ENCODE measurements at regions not wholly inside any gene's neighbourhood (a gene's known extent, or its start where the extent isn't known, plus 50 kb on each side); places are given as distances from the start of the nearest gene placed in this dataset.

DNA sequence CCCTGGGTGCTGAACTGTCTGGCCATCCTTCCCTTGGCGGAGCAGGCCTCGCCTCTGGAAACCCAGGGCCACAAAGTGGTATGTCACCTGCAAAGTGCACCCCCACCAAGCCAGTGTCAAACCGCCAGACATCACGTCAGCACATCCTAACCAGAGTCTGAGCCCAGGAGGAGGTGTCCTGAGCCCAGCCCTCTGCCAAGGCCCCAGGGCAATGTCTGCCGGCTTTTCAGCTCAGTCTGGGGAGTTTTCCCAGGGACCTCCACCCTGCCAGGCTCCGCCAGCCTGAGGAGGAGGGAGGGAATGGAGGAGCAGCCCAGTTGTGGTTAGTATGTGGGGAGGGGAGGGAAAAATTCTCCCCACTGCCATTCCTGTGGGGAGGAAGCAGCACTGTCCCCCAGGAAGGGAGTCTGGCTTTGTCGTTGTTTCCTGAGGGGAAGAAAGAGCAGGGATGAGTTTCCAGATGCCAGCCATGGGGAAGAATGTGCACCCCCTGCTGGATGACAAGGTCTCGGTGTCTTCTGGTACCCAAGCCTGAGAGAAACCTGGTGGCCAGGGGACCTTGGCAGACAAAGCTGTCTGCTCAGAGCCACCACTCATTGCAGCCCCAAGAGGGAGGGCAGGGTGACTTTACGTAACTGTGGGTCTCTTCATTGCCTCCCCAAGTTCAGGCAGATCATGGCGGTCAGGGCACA lies 81.4 kb upstream of the CD82 start:
- no peaks in the 10 kb centered on the region for H3K27me3 ChIP-seq (ENCODE audit: control insufficient read depth, insufficient read depth, low read length, poor library complexity, severe bottlenecking)
- no peaks in the 10 kb centered on the region for H3K36me3 ChIP-seq (ENCODE audit: control insufficient read depth, insufficient read depth, low read length)
- 82 to 84% methylated on average over 10 of the region's 10 CpGs for WGBS, 2 experiments
- no peak overlapping the region for H3K27ac ChIP-seq (ENCODE audit: insufficient read depth, low read depth, low read length, poor library complexity, severe bottlenecking)
- no peaks in the 10 kb centered on the region for H3K4me1 ChIP-seq (ENCODE audit: control insufficient read depth, insufficient read depth, low read length)
- H3K9me3 ChIP-seq (ENCODE audit: control insufficient read depth, low read length), result no peaks in the 10 kb centered on the region
- no peak overlapping the region for H3K4me3 ChIP-seq (ENCODE audit: insufficient read depth, low read depth, low read length)

DNA sequence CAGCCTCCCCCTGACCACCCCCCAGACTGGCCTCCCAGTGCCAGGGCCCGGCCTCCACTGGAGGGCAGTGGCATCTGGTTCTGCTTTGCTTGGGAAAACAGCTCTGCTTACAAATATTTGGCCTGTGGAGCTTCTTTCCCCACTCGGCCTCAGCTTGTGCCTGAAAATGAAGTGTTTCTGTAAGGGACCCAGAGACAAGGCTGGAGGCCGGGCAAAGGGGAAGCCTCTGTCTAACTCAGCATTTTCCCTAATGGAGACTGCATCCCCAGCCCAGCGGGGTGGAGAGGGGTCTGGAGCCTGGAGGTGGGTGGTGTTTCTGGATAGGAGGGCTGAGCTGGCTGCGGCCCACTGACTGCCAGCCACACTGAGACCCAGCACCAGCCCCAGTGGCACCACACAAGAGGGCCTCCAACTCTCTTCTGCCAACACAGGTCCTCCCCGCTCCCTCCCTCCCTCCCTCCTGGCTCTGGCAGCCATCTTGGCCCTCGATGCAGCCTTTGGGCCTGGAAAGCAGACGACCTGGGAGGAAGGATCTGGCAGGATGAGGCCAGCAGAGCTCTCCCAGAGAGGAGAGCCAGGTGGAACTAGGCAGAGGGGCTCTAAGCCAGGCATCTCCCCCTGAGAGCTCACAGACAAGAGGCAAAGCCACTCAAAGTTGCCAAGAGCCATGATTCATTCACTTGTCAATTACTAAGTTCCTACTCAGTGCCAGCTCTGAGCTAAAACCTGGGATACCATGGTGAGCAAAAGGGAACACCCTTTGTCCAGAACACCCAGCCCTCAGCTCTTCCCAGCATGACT lies 77.1 kb upstream of the CD82 start:
- WGBS, 2 experiments, result 88 to 90% methylated on average over 8 of the region's 8 CpGs
- H3K4me3 ChIP-seq (ENCODE audit: insufficient read depth, low read depth, low read length), result no peak overlapping the region
- H3K27me3 ChIP-seq (ENCODE audit: control insufficient read depth, insufficient read depth, low read length, poor library complexity, severe bottlenecking), result no peaks in the 10 kb centered on the region
- no peak overlapping the region for H3K27ac ChIP-seq (ENCODE audit: insufficient read depth, low read depth, low read length, poor library complexity, severe bottlenecking)
- no peaks in the 10 kb centered on the region for H3K36me3 ChIP-seq (ENCODE audit: control insufficient read depth, insufficient read depth, low read length)
- no peaks in the 10 kb centered on the region for H3K4me1 ChIP-seq (ENCODE audit: control insufficient read depth, insufficient read depth, low read length)
- H3K9me3 ChIP-seq (ENCODE audit: control insufficient read depth, low read length), result no peaks in the 10 kb centered on the region

DNA sequence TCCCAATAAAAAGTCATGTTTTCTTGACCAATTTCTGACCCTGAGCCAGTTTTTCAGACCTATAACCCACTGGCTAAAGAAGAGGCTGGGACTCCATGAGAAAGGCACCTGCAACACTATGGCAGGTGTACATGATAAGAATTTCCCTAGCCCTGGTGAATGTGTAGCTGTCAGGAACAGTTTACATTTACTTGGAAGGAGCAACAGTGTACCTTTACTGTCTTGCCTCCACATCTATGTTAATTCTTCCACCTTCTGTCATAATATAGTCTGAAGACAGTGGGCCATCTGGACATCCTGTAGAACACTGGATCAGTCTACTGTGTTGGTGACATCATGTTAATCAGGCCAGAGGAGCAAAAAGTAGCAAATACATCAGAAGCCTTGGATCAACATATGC lies 72.1 kb upstream of the CD82 start:
- H3K36me3 ChIP-seq (ENCODE audit: control insufficient read depth, insufficient read depth, low read length), result no peaks in the 10 kb centered on the region
- H3K27me3 ChIP-seq (ENCODE audit: control insufficient read depth, insufficient read depth, low read length, poor library complexity, severe bottlenecking), result no peaks in the 10 kb centered on the region

DNA sequence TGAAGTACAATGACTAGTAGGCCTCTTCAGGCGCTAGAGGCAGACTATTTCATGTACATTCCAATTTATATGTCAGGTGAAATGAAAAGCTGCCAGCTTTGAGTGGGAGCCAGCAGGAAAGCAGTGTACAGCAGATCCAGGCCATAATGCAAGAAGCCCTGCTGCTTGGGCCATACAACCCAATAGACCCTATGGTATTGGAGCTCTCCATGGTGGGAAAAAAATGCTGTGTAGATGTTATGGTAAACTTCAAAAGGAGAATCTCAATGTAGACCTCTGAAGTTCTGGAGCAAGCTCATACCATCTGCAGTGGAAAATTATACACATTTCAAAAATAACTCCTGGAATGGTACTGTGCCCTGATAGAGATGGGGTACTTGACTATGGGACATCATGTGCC lies 71.5 kb upstream of the CD82 start:
- Histone ChIP-seq H3K4me3 (ENCODE audit: insufficient read depth, low read depth, low read length) (no peak overlapping the region), H3K36me3 (ENCODE audit: control insufficient read depth, insufficient read depth, low read length) (no peaks in the 10 kb centered on the region), H3K9me3 (ENCODE audit: control insufficient read depth, low read length) (no peaks in the 10 kb centered on the region), H3K27me3 (ENCODE audit: control insufficient read depth, insufficient read depth, low read length, poor library complexity, severe bottlenecking) (no peaks in the 10 kb centered on the region), H3K27ac (ENCODE audit: insufficient read depth, low read depth, low read length, poor library complexity, severe bottlenecking) (no peak overlapping the region), H3K4me1 (ENCODE audit: control insufficient read depth, insufficient read depth, low read length) (no peaks in the 10 kb centered on the region)
- 92 to 100% methylated on average over 1 of the region's 1 CpG for WGBS, 2 experiments

More for the DNA sequence above, 72.1 kb upstream of the CD82 start:
- Histone ChIP-seq H3K4me3 (ENCODE audit: insufficient read depth, low read depth, low read length) (no peak overlapping the region), H3K4me1 (ENCODE audit: control insufficient read depth, insufficient read depth, low read length) (no peaks in the 10 kb centered on the region), H3K27ac (ENCODE audit: insufficient read depth, low read depth, low read length, poor library complexity, severe bottlenecking) (no peak overlapping the region), H3K9me3 (ENCODE audit: control insufficient read depth, low read length) (no peaks in the 10 kb centered on the region)

DNA sequence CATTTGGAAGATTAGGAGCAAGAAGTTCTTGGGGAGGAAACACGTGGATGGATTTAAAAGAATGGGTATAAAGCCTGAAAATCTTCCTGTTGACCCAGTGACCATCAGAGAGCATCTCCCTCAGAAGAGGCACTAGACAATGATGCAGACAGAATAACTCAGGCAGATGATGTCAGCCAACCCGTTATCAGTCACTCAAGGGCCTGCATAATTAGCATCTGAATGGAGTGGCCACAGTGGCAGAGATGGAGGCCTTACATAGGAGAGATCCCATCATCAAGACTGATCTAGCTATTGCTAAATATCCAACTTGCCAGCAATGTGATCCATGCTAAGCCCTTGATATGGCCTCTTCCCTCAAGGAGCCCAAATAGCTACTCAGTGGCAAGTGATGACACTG lies 70.7 kb upstream of the CD82 start:
- Histone ChIP-seq H3K4me1 (ENCODE audit: control insufficient read depth, insufficient read depth, low read length) (no peaks in the 10 kb centered on the region), H3K36me3 (ENCODE audit: control insufficient read depth, insufficient read depth, low read length) (no peaks in the 10 kb centered on the region), H3K27me3 (ENCODE audit: control insufficient read depth, insufficient read depth, low read length, poor library complexity, severe bottlenecking) (no peaks in the 10 kb centered on the region), H3K4me3 (ENCODE audit: insufficient read depth, low read depth, low read length) (no peak overlapping the region), H3K9me3 (ENCODE audit: control insufficient read depth, low read length) (no peaks in the 10 kb centered on the region), H3K27ac (ENCODE audit: insufficient read depth, low read depth, low read length, poor library complexity, severe bottlenecking) (no peak overlapping the region)
- WGBS, 2 experiments, result 63 to 71% methylated on average over 2 of the region's 2 CpGs

DNA sequence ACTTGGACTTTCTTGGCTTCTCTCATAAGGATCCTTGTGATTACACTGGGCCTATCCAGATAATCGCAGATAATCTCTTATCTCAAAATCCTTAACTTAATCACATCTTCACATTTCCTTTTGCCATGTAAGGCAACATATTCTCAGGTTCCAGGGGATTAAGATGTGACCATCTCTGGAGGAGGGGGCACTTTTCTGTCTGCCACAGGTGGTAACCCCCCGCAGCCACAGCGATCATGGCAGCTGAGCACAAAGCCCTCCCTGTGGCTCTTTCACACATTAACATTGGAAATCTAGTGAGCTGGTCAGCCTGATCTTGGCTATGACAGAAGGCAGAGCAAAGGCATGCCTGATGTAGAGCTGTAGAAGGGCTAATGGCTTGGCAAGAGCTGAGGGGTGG lies 69.1 kb upstream of the CD82 start:
- Histone ChIP-seq H3K27ac (ENCODE audit: insufficient read depth, low read depth, low read length, poor library complexity, severe bottlenecking) (no peak overlapping the region), H3K9me3 (ENCODE audit: control insufficient read depth, low read length) (no peaks in the 10 kb centered on the region), H3K4me3 (ENCODE audit: insufficient read depth, low read depth, low read length) (no peak overlapping the region), H3K36me3 (ENCODE audit: control insufficient read depth, insufficient read depth, low read length) (no peaks in the 10 kb centered on the region), H3K4me1 (ENCODE audit: control insufficient read depth, insufficient read depth, low read length) (no peaks in the 10 kb centered on the region), H3K27me3 (ENCODE audit: control insufficient read depth, insufficient read depth, low read length, poor library complexity, severe bottlenecking) (no peaks in the 10 kb centered on the region)
- WGBS, 2 experiments, result 81 to 83% methylated on average over 3 of the region's 3 CpGs

DNA sequence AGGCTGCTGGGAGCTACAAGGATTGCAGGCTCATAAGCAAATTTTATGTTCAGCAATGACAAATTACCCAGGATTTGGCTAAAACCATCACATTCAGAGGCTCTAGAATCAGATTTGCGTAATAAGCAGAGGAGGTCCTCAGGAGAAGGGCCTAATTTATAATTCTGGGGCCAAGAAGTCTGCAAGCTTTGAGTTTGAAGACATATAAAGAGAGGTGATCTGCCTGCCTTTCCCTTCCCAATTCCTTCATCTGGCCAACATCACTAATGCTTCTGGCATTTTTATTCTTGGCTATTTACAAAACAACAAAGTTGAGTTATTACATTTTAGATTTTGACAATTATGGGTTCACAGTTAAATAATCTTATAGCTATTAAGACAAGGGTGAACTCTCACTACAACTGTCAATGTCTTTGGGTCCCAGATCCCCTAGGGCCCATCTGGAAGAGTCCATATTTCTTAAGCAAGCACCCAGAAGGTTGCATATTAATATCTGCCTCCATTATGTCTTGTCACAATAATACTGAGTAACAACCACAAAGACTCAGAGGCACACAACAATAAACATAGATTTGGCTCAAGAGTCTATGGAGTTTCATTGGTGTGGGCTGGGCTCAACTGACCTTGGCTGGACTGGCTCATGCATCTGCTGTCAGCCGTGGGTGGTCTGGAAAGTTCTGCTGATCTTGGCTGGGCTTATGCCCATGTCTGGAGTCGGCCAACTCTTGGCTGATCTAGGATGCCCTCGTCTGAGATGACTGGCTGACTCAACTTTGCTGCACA lies 67.2 kb upstream of the CD82 start:
- WGBS, 2 experiments, result 90 to 94% methylated on average over 4 of the region's 4 CpGs
- no peaks in the 10 kb centered on the region for H3K36me3 ChIP-seq (ENCODE audit: control insufficient read depth, insufficient read depth, low read length)

DNA sequence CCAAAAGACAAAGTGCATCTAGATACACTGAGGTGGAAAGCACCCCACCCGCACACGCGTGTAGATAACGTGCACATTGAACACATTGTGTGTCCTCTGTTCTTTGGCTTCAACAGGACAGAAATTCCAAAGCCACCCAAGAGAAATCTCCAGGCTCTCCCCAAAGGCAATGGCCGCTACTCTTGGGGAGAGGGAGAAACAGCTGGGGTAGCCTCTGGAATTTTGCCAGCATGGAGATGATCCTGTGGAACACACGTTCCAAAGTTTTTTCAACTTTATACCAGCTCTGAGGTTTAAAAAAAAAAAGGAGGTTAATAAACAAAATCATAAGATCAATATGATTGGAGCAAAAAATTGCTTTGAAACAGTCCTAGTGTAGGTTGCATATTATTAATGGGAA lies 63.0 kb upstream of the CD82 start:
- Histone ChIP-seq H3K36me3 (ENCODE audit: control insufficient read depth, insufficient read depth, low read length) (no peaks in the 10 kb centered on the region), H3K27ac (ENCODE audit: insufficient read depth, low read depth, low read length, poor library complexity, severe bottlenecking) (no peak overlapping the region), H3K4me1 (ENCODE audit: control insufficient read depth, insufficient read depth, low read length) (no peaks in the 10 kb centered on the region), H3K4me3 (ENCODE audit: insufficient read depth, low read depth, low read length) (no peak overlapping the region), H3K27me3 (ENCODE audit: control insufficient read depth, insufficient read depth, low read length, poor library complexity, severe bottlenecking) (no peaks in the 10 kb centered on the region), H3K9me3 (ENCODE audit: control insufficient read depth, low read length) (no peaks in the 10 kb centered on the region)
- 96 to 98% methylated on average over 6 of the region's 6 CpGs for WGBS, 2 experiments

More for the DNA sequence above, 67.2 kb upstream of the CD82 start:
- H3K27ac ChIP-seq (ENCODE audit: insufficient read depth, low read depth, low read length, poor library complexity, severe bottlenecking), result no peak overlapping the region
- no peak overlapping the region for H3K4me3 ChIP-seq (ENCODE audit: insufficient read depth, low read depth, low read length)
- H3K27me3 ChIP-seq (ENCODE audit: control insufficient read depth, insufficient read depth, low read length, poor library complexity, severe bottlenecking), result no peaks in the 10 kb centered on the region
- H3K9me3 ChIP-seq (ENCODE audit: control insufficient read depth, low read length), result no peaks in the 10 kb centered on the region
- H3K4me1 ChIP-seq (ENCODE audit: control insufficient read depth, insufficient read depth, low read length), result no peaks in the 10 kb centered on the region

DNA sequence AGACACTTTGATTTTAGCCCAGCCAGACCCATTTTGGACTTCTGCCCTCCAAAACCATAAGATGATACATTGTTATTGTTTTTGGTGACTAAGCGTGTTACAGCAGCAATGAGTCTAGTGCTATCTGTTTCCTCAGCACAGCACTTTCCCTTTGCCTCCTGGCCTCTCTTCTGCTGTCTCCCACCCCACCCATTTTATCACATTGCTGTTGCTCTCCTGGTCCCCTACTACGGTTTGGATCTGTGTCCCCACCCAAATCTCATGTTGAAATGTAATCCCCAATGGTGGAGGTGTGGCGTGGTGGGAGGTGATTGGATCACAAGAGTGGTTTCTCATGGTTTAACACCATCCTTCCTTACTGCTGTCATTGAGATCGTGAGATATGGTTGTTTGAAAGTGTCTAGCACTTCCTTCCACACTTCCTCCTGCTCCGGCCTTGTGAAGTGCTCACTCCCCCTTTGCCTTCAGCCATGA lies 59.8 kb upstream of the CD82 start:
- WGBS, 2 experiments, result 83 to 92% methylated on average over 4 of the region's 5 CpGs
- Histone ChIP-seq H3K4me3 (ENCODE audit: insufficient read depth, low read depth, low read length) (no peak overlapping the region), H3K9me3 (ENCODE audit: control insufficient read depth, low read length) (no peaks in the 10 kb centered on the region), H3K27ac (ENCODE audit: insufficient read depth, low read depth, low read length, poor library complexity, severe bottlenecking) (no peak overlapping the region), H3K4me1 (ENCODE audit: control insufficient read depth, insufficient read depth, low read length) (peaks cover 7% of the 10 kb centered on the region), H3K27me3 (ENCODE audit: control insufficient read depth, insufficient read depth, low read length, poor library complexity, severe bottlenecking) (no peaks in the 10 kb centered on the region), H3K36me3 (ENCODE audit: control insufficient read depth, insufficient read depth, low read length) (no peaks in the 10 kb centered on the region)
